ENCODE measurements at regions not wholly inside any gene's neighbourhood (a gene's known extent, or its start where the extent isn't known, plus 50 kb on each side); places are given as distances from the start of the nearest gene placed in this dataset.

GRCh38 chr10:52651293-52651692, 121.3 kb downstream of the MBL2 start:
- no peak for DNase-seq (ENCODE audit: low read depth)

DNA sequence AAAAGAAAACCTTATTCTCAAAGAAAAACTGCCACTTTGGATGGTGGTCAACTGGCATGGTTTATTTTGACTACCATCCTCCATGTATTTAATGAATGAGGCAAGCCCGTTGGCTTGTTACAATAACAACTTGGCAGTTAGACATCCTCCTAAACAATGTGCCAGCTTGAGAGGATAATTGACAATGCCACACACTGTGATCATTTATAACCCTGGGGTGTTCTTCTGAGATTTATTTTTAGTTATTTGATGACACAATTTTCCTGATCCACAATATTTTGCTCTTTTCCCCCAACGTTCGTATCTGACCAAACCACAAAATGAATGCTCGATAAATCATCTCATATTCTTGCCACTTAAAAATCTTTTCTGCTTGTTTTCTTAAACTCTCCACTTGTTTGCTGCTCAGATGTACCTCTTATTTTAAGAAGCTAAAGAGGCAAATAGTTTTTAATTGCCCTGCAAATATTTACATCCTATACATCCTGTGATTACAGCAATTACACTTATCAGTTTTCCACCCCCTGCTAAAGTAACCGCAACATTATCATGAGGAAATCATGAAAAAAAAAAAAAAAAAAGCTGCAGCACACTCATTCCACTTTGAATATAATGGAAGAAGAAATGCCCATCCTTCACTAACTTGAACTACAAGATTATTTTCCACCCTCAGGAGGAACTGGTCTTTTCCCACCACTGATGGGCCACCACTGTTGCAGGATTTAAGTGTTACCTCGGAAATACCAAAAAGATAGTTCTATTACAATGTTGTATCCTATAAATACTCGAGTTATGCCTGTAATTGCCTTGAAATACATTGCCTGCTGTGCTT, 119.9 kb downstream of the MBL2 start:
- no peak for DNase-seq (ENCODE audit: low read depth)

DNA sequence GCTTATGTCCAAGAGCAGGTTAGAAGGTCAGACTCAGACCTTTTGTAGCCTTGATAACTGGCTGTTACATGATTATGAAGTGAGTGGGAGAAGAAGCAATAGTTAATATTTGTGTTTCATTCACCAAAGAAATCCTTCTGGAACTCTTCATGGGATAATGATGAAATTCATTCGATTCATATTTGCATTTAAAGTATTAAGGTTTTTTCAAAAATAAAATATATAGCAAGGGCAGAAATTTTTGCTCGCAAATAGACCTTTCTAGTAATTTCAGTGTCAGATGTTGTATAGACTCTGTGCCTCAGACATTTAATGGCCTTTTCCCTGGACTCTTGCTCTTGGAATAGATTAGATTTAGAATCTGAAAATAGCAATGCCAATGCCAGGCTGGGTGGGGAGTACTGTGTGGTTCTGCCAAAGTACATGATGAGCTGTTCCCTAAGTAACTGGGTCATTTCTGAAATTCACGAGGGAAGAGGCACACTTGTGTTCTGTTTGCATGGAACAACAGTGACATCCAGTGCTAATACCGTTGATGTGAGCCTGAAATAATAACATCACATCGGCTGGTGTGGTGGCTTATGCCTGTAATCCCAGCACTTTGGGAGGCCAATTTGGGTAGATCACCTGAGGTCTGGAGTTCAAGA, 119.2 kb downstream of the MBL2 start:
- DNase-seq (ENCODE audit: low read depth), result no peak

- DNase-seq (ENCODE audit: low read depth), result no peak
Observed at GRCh38 chr10:52654201-52654600, 118.4 kb downstream of the MBL2 start.

DNA sequence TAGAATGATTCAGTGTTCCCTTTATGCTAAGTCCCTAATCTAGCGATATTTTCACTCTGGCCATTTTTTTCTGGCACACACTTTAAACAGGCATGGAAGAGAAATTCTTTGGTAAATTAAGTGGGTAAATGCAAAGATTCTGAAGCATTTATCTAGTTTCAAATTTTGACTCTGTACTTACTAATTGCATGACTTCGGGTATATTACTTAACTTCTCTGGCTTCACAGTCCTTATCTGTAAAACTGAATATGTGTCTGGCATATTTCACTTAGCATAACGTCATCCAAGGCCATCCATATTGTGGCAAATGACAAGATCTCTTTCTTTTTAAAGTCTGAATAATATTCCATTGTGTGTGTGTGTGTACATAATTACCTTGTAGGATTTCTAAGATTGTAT, 114.5 kb downstream of the MBL2 start:
- no peak for DNase-seq (ENCODE audit: low read depth)

DNA sequence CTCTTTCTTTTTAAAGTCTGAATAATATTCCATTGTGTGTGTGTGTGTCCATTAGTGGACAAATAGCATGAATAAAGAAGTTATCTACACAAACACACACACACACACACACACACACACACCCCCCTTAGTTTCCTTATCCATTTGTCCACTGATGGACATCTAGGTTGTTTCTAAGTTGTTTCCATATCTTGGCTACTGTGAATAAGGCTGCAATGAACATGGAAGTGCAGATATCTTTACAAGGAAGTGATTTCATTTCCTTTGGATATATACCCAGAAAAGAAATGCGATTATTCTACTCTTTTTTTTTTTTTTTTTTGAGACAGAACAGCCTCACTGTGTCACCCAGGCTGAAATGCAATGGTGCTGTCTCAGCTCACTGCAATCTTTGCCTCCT, 113.5 kb downstream of the MBL2 start:
- no peak for DNase-seq (ENCODE audit: low read depth)

DNA sequence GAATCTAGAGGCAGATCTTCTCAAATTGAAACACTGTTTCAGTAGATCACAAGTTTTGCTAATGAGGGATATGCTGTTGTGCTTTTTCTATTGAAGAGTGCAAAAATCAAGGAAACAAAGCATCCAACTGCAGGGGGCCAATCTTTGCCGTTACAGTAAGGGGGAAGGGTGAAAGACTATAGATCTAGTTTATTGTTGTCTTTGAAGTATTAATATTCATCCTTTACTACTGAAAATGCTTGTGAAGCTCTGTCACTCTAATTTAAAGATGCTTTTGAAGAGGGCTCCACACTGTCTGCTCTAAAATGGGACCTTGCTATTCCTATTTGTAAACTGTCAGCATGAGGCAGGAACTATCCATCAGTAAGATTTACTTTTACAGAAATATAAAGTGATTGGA, 110.3 kb downstream of the MBL2 start:
- no peak for DNase-seq (ENCODE audit: low read depth)

DNA sequence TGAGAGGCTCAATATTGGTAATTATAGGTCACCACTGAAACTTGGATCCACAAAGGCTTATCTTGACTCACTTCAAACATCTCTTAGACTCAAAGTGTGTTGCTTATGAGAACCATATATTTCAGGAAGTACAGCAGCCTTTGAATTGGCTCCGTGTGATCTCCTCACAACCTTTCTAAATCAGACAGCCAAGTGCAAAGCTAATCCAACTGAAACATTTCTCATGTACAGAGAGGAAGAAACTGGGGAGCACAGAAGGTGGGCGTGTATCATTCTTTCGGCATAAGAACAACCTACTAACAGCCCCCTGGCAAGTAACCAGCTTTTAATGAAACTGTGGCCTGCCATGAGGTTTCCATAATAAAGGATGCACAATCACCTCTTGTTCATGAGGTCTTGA, 109.4 kb downstream of the MBL2 start:
- no peak for DNase-seq (ENCODE audit: low read depth)

DNA sequence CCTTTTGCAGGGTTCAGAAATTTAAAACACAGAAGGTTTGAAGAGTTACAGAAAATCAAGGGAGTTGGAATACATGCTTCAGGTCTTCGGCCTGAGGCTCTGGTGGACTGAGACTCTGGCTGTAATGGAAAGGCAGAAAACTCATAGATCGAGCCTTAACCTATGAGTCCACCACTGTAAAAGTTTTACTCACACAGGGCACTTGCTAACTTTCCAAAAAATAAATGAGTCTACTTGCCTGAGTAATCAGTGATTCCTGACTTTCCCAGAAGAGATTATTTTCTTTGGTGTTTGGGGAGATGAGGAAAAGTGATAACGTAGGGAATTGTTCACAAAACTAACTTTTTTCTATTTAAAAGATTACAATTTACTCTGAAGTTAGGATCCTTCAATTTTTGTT, 108.0 kb downstream of the MBL2 start:
- DNase-seq (ENCODE audit: low read depth), result no peak

- no peak for DNase-seq (ENCODE audit: low read depth)
Observed at GRCh38 chr10:52665821-52666220, 106.8 kb downstream of the MBL2 start.

- no peak for DNase-seq (ENCODE audit: low read depth)
Observed at GRCh38 chr10:52666931-52667330, 105.7 kb downstream of the MBL2 start.

GRCh38 chr10:52668024-52668423, 104.6 kb downstream of the MBL2 start:
- DNase-seq (ENCODE audit: low read depth), result no peak

DNA sequence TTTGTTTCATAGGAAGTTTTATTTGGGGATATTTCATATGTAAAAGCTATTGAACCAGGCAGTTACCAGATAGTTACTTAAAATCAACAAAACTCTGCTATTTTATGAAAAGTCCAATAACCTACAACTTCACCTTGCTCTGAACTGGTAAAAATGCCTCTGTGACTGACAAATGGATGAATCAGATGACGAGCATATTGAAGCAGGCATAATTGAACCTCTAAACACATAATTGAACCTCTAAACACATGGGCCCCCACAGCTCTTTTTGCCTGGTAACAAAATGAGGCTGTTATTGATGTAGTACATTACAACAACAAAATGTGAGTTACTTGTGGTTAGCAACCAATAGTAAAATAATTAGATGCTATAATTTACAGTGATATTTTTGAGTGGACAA, 99.7 kb downstream of the MBL2 start:
- no peak for DNase-seq (ENCODE audit: low read depth)

- no peak for DNase-seq (ENCODE audit: low read depth)
Observed at GRCh38 chr10:52673468-52673867, 99.1 kb downstream of the MBL2 start.

DNA sequence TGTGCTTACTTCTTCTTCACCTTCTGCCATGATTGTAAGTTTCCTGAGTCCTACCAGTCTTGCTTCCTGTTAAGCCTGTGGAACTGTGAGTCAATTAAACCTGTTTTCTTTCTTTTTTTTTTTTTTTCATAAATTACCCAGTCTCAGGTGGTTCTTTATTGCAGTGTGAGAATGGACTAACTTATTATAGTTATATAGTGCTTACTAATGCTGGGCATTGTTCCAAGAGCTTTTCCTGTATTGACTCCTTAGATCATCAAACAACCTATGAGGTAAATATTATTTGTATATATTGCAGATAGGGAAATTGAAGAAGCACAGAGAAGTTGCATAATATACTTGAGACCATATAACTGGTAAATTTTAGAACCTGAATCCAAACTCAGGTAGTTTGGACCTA, 98.1 kb downstream of the MBL2 start:
- DNase-seq (ENCODE audit: low read depth), result no peak

DNA sequence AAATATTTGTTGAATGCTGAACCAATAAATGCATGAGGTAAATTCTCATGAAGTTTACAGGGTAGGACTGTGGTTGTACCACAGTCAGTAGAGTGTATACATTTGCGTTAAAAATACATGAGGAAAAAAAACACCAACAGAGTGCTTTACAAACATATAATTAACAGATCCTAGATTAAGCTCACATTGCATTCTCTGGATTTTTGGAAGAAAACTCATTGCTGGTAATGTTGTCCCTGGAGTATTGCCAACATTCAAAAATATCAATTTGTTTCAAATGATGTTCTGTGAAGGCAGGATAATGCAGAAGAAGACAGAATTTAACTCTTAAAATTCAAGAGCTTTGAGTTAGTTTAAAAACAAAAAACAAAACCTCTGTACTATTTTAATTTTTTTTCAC, 95.5 kb downstream of the MBL2 start:
- no peak for DNase-seq (ENCODE audit: low read depth)

DNA sequence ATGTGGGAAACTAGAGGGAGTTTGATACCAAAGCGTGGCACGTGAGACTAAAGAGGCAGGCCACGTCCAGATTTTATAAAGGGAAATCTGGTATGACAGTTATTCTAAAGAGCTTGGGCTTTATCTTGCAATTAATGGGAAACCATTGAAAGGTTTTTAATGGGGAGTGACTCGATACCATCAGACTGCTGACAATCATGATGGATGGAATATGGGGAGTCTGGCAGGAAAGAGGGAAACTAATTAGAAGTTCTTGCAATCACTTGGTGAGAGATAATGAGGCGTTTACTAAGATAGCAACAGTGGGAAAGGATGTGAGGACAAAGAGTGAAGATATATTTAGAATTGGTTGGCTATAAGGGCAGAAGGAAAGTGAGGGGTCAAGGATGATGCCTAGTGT, 94.0 kb downstream of the MBL2 start:
- no peak for DNase-seq (ENCODE audit: low read depth)

GRCh38 chr10:52679117-52679516, 93.5 kb downstream of the MBL2 start:
- no peak for DNase-seq (ENCODE audit: low read depth)

- DNase-seq (ENCODE audit: low read depth), result no peak
Observed at GRCh38 chr10:52682766-52683165, 89.8 kb downstream of the MBL2 start.

DNA sequence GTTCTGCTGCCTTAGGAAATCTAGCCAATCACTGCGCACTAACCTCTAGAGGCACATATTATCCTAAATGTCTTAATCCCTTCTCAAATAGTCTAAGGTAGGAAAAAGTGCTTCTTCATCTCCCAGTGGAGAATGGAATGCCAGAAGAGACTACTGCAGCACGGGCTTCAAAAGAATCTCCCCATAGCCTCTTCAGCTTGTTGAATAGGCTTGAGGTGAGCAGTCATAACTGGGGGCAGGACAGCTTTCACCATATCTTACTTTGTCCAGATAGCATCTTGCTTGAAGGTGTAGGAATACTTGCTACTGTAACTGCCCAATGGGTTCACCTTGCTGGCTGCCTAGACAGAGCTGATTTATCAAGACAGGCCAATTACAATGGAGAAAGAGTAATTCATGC, 88.8 kb downstream of the MBL2 start:
- DNase-seq (ENCODE audit: low read depth), result no peak

- DNase-seq (ENCODE audit: low read depth), result no peak
Observed at GRCh38 chr10:52688899-52689298, 83.7 kb downstream of the MBL2 start.

- no peak for DNase-seq (ENCODE audit: low read depth)
Observed at GRCh38 chr10:52696232-52696631, 76.4 kb downstream of the MBL2 start.

DNA sequence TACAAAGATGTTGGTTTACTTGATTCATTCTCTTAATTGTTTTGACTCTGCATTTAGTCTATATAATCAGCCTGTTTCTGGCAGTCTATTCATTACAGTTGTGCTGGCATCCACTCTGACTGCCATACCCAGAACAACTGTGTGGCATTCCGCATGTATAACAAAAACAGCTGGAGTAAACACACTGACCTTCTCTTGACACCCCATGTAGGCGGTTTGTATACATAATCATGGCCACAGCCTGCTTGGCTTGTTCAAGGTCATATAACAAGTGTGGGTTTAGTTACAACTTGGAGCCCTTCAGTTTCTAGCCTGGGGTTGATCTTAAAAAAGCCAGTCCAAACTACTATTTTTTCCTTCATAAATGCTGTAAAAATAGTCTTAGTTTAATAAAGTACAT, 70.9 kb downstream of the MBL2 start:
- no peak for DNase-seq (ENCODE audit: low read depth)

GRCh38 chr10:52703451-52703850, 69.1 kb downstream of the MBL2 start:
- no peak for DNase-seq (ENCODE audit: low read depth)

Data from CMK (cell line).